Heart left ventricle (tissue), 13 donors: ENCODE measurements at regions not wholly inside any gene's neighbourhood (a gene's known extent, or its start where the extent isn't known, plus 50 kb on each side); places are given as distances from the start of the nearest gene placed in this dataset.

ENCODE experiments used
- CTCF ChIP-seq, 12 donors: fragments of 200-600 bp; sonication (generic) in 4 of 12; IDR thresholded peaks; one replicate each; pipeline versions ENCODE4 v1.5.0 to v1.8.0; 2018 to 2022; ENCODE audit warnings: antibody characterized with exemption in 12 of 12, mild to moderate bottlenecking in 5 of 12
- POLR2A ChIP-seq, 2 donors: fragments of 450-650 bp; IDR thresholded peaks; one replicate each; pipeline ENCODE4 v1.6.1; 2017; ENCODE audit warnings: antibody characterized with exemption in 2 of 2, mild to moderate bottlenecking in 2 of 2, moderate library complexity in 2 of 2
- donor health status: ischemic (EF 13 %, LVEDD 7.1; RV severe dilation, severe dysfunction).
- donor health status: DM: no; HTN: yes; CAD: no.
- donor health status: DM: no; HTN: no; CAD: no.
- donor health status: ischemic (EF 25% LVEDD 6.9; RV normal size, moderate dysfunction).
- donor health status: ischemic (EF 25% LVEDD 5.7; RV mildly dilated, moderate dysfunction).
- donor health status: ischemic (EF 35%, LVEDD 5.7; RV mildly dilated, moderate dysfunction).
- donor health status: nonischemic (EF 11% LVEDD 7.7; RV severe dilation, severe dysfunction).
- donor health status: DM: yes; HTN: yes; CAD: no.
- donor health status: PGD.
- donor health status: ischemic (EF 29% LVEDD 5.4; RV normal size, mild dysfunction).
- donor health status: nonischemic (EF 23%, LVEDD 6.1; RV moderate dilation, normal function).

- TF ChIP-seq CTCF (IDR thresholded peaks at IDR 0.05) (peak in 3 of 12 donors; percentile 10 to 28 (median 15)), POLR2A (IDR thresholded peaks at IDR 0.05) (no peak)
These were observed 151.8 kb upstream of the VLDLR start for GRCh38 chr9:2469681-2470221.
